Erythroblast (primary cell): ENCODE measurements at regions not wholly inside any gene's neighbourhood (a gene's known extent, or its start where the extent isn't known, plus 50 kb on each side); places are given as distances from the start of the nearest gene placed in this dataset.

Source experiments
- GATA1 ChIP-seq: IDR thresholded peaks from 2 replicates; pipeline ENCODE4 v1.6.1; 2011; ENCODE audit warnings: low read depth, mild to moderate bottlenecking, control low read depth, low read length, moderate library complexity
- POLR2A ChIP-seq: IDR thresholded peaks from 2 replicates; pipeline ENCODE4 v1.6.1; 2011; ENCODE audit warnings: mild to moderate bottlenecking, low read length

DNA sequence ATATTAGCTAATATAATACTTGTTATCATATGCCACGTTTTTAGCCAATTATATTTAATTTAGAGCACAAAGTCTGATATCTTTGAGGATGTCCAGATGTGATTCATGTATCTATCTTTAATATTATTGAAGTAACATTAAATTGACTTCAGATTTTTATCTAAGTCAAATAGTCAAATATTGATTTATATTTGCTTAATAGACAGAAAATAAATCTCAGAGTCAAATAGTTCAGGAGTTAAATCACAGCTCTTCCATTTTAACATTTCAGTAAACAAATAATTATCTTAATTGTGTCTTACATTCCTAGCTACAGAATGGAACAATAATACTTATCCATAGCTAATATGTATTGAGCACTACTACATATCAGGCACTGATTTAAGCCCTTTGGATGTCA, 379.4 kb upstream of the UBE2E3 start:
- TF ChIP-seq POLR2A, result no peak
- TF ChIP-seq GATA1, result no peak
